HG02610 (cell line): ENCODE measurements at regions not wholly inside any gene's neighbourhood (a gene's known extent, or its start where the extent isn't known, plus 50 kb on each side); places are given as distances from the start of the nearest gene placed in this dataset.
A peak's percentile ranks its signal among the peaks of the same experiment; 100 is the strongest.

Experiments used
- ATAC-seq: cut with Tn5 transposase; IDR thresholded peaks from one replicate; pipeline ENCODE4 v1.9.1; 2021; ENCODE audit warnings: mild to moderate bottlenecking, moderate library complexity; ENCODE audit not compliant: unreplicated experiment

- ATAC-seq = no peak
These were observed 310.2 kb upstream of the RGMB start for GRCh38 chr5:98463222-98463621.

GRCh38 chr5:98463676-98464075 lies 309.8 kb upstream of the RGMB start:
- no peak for ATAC-seq

- ATAC-seq = peak; percentile 63
These were observed 308.6 kb upstream of the RGMB start for GRCh38 chr5:98464737-98465330.

GRCh38 chr5:98468188-98468869 lies 305.1 kb upstream of the RGMB start:
- no peak for ATAC-seq

- ATAC-seq = no peak
These were observed 302.7 kb upstream of the RGMB start for GRCh38 chr5:98470747-98471146.

GRCh38 chr5:98471458-98471857 lies 302.0 kb upstream of the RGMB start:
- ATAC-seq = no peak

DNA sequence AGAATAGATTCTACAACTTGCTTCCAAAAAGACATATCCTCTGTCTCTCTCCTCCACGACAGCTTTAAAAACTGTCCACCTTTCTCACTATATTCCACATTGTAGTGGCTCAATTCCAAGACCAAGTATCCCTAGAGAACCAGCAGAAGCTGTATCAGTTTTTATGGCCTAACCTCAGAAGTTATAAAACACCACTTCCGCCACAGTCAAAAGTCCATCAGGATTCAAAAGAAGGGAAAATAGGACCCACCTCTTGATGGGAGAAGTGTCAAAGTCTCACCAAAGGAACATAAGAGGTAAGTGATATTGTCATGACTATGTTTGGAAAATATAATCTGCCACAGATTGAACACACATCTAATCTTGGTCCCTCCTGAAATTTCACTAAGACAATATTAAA lies 299.2 kb upstream of the RGMB start:
- no peak for ATAC-seq

- no peak for ATAC-seq
These were observed 298.7 kb upstream of the RGMB start for GRCh38 chr5:98474782-98475181.

GRCh38 chr5:98482321-98483300 lies 290.9 kb upstream of the RGMB start:
- no peak for ATAC-seq

GRCh38 chr5:98483301-98483685 lies 290.2 kb upstream of the RGMB start:
- no peak for ATAC-seq

- ATAC-seq = no peak
These were observed 284.4 kb upstream of the RGMB start for GRCh38 chr5:98489021-98489420.

DNA sequence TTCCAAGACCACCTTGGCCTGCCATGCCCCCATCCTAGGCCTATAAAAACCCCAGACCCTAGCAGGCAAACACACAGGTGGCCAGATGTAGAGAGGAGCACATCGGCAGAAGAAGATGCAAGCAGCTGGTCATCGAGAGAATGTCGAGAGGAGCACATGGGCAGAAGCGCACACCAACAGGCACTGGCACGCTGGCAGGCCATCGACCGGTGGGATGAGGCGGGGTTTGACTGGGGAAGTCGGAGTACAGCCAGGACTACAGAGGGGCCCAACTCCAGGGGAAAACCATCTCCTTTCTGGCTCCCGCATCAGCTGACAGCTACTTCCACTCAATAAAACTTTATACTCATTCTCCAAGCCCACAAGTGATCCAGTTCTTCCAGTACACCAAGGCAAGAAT lies 283.1 kb upstream of the RGMB start:
- no peak for ATAC-seq

DNA sequence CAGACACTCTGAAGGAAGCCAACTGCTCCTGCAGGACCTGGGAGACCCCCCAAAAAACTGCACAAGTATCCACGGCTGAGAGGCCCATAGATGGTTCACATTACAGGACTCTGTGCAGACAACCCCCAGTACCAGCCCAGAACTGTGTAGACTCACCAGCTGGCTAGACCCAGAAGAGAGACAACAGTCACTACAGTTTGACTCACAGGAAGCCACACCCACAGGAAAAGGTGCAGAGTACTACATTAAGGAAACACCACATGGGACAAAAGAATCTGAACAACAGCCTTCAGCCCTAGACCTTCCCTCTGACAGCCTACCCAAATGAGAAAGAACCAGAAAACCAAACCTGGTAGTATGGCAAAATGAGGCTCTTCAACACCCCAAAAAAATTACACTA lies 281.2 kb upstream of the RGMB start:
- no peak for ATAC-seq

DNA sequence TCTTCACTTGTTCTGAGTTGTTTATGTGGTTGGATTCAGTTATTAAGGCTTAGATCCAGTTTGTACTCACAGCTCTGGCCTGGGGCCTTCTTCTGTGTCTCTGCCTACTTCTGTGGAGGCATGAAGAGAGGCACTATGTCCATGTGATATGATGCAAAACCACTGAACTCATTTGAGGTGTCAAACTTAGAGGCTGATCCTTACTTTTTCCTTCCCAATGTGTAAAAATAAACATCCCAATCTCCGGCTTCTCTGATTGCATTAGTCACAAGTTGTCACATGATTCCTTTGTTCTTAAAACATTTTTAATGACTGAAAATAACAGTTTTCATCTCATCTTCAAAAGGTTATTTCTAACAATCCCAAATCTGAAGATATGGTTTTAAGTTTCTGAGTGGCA lies 276.0 kb upstream of the RGMB start:
- no peak for ATAC-seq

DNA sequence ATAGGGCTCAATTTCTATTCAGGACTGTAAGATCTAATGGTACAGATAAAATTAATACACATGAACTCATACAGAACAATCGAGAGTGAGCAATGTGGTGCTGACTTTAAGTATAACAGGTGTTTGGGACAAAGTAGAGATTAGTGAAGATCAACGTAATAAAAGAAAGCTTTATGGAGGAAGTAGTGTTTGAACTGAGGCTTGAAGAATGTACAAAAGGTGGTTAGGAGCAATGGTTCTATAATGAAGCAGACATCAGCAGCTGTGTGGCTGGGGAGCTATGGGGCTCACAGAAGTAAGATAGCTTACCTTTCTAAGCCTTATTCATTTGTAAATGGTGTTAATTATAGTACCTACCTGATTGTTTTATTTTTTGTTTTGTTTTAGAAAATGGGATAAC lies 275.4 kb upstream of the RGMB start:
- no peak for ATAC-seq

GRCh38 chr5:98499892-98500291 lies 273.6 kb upstream of the RGMB start:
- no peak for ATAC-seq

- no peak for ATAC-seq
These were observed 272.7 kb upstream of the RGMB start for GRCh38 chr5:98500811-98501210.

DNA sequence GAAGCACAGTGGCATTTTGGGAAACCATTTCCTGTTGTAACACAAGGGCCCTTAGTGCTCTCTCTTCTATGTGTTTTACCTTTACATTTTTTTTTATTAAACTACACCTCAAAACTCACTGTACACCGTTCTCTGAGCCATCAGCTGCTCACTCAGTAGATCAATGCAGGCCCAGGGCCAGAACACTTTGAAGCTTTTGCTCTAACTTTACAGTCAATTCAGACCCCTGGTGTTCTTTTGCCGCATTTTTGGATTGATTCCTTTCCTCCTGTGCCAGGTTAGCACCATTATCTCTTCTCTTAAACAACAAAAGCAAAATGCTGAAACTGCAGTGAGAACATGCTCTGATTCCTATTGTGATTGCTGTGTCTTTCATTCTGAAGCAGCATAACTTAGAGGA lies 269.8 kb upstream of the RGMB start:
- no peak for ATAC-seq

GRCh38 chr5:98504505-98504904 lies 269.0 kb upstream of the RGMB start:
- no peak for ATAC-seq

DNA sequence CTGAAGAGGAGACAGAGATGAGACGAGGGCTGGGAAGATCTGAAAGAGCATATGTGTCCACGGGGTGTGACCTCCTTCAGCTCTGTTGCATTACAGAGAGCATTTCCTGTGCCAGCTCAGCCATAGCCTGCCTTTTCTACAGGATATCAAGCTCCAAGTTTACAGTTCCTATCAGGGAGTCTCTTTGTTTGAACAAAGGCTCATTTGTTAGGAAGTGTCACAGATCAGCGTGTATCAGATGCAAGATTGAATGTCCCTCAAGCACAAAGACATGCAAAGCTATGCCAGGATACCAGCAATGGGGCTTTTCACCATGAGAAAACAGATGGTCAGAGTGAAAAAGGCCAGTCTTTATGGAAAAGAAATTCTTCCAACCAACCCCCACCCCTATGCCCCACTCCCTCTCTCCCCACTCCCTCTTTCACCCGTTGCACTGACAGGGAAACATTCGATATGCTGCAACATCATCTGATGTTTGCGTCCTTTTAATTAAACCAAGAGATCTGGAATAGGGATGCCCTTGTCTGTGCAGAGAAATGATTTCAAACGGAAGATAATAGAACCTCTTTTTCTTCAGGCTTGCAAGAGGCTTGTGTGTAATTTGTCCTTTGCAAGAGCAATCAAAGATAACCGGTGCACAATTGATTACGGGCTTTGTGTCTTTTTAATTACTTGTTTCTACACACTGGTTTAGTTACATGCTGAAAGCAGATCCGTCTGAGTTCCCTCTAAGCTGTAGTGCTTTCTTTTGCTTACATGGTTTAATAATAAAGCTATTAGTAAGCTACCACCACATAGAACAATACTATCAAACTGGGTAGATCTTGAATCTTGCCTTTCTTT lies 263.1 kb upstream of the RGMB start:
- no peak for ATAC-seq

DNA sequence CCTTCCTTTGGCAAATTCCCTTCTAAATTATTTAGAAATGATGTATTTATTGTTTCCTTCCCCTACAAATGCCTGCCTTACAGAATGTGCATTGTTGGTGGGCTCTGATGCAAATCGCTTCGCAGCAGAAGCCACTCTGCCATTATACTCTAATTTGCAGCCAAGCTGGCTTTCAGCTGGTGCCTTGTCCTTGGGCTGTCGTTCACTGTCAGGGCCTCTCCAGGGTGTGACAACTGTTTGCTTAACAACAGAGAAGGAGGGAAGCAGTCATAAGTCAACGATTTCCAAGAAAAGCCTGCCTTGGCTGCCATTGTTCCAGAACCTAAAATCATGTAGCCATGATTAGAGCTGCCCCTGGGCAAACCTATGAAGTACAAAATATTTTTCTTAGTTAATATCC lies 260.1 kb upstream of the RGMB start:
- ATAC-seq = no peak
